H54 (cell line): ENCODE measurements at regions not wholly inside any gene's neighbourhood (a gene's known extent, or its start where the extent isn't known, plus 50 kb on each side); places are given as distances from the start of the nearest gene placed in this dataset.

Experiments used
- DNase-seq: peaks from one replicate; pipeline ENCODE4 v3.0.0; 2011; ENCODE audit warnings: low spot score, mixed read lengths; ENCODE audit not compliant: insufficient read length
- FAIRE-seq: peaks from 3 replicates; lab custom pipeline; 2011; peaks lifted over from hg19 to GRCh38; lab: Jason Lieb, UNC
- POLR2A ChIP-seq: IDR thresholded peaks from 2 replicates; pipeline ENCODE4 v1.6.1; 2011; ENCODE audit warnings: low read depth, mild to moderate bottlenecking, low read length

DNA sequence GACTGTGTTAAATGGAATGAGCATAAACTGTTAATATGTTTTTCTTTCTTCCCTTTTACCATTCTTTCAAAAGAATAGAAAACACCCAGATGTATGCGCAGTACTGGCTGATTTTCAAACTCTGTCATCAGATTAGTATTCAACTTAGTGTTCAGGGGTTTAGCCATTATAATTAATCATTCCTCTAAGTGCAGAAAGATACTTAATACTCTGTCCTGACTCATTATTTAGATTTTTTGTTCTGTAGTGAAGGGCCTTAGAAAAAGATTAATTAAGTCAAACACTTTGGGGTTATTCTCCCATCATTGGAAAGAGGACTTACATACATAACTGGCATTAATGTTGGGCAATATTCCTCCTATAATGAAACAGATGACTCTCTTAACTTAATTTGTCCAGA is 1316.7 kb upstream of the SLC10A2 start:
- peak; percentile 30 for FAIRE-seq
- TF ChIP-seq POLR2A = no peak

DNA sequence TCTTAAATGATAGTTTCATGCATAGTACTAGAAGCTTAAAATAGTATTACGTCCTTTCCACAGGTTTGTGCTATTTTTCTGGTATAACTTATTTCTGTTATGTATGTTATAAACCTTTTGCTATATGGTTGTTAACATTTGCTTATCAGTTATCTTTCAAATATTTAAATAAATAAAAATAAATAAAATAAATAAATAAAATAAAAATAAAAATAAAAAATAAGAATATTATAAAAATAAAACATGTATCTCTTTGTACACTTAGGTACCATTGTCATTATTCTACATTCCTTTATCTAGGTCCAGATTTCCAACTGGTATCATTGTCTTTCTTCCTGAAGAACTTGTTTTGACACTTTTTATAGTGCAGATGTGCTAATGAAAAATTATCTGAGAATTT is 1310.4 kb upstream of the SLC10A2 start:
- TF ChIP-seq POLR2A = no peak
- DNase-seq = no peak
- no peak for FAIRE-seq

More for the DNA sequence above, 1316.7 kb upstream of the SLC10A2 start:
- no peak for DNase-seq

DNA sequence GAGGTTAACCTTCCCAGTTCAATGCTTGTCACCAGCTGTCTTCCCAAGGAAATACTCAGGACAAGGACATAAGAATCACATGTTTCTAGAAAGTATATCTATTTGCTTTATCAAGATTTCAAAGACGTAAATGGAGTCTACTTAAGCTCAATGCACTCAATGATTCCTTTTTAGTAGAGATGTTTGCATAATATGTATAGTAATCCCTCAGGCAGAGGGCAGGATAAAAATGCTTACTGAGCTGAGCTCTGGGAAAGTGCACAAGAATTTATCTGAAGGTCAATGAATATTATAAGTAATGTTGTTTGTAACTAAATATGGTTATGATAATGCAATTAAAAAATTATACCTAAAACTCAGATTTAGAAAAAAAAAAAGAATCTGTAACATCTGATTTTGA is 1309.4 kb upstream of the SLC10A2 start:
- no peak for FAIRE-seq
- no peak for TF ChIP-seq POLR2A

DNA sequence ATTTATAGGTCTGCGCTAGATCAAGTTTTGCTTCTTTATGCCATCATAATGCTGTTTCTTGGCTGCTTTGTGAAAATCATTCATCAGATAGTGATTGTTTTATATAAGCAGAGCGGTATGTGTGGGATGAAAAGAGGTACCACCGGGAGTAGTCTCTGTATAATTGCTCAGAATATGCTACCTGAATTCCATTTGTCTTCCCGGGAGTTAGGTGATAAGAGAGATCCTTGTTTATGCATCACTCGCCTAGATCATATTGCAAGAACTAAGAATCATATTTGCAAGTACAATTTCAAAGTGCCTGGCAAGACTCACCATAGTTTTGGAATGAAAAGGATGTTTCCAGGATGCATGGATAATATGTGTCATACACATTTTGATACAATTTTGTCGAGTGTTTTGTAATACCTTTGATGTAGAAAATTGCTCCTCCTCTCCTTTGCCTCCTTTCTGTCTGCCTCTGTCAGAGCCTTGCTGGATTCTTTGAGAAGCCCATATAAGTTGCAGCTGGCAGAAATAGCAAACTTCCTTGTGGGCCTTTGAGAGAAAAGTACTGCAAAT is 1306.0 kb upstream of the SLC10A2 start:
- DNase-seq = no peak
- FAIRE-seq = peak; percentile 6
- TF ChIP-seq POLR2A = no peak

More for the DNA sequence above, 1309.4 kb upstream of the SLC10A2 start:
- DNase-seq = no peak

DNA sequence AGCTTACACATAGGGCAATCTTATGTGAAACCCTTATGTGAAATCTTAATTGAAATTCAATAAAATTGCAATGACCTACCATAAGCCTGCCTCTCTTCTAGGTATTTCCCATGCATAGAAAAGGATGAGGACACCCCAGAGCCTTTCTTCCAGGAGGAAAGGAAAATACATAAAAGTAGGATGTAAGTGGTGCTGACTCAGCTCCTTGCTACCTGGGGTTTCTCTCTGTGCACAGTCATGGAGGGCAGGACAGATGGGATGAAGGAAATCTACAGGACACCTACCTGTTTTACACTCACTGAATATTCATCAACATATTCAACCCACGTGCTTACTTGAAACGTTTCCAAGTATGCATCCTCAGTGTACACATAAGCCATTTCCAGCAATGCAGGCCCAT is 1299.2 kb upstream of the SLC10A2 start:
- FAIRE-seq (no peak), DNase-seq (no peak)
- TF ChIP-seq POLR2A = no peak

DNA sequence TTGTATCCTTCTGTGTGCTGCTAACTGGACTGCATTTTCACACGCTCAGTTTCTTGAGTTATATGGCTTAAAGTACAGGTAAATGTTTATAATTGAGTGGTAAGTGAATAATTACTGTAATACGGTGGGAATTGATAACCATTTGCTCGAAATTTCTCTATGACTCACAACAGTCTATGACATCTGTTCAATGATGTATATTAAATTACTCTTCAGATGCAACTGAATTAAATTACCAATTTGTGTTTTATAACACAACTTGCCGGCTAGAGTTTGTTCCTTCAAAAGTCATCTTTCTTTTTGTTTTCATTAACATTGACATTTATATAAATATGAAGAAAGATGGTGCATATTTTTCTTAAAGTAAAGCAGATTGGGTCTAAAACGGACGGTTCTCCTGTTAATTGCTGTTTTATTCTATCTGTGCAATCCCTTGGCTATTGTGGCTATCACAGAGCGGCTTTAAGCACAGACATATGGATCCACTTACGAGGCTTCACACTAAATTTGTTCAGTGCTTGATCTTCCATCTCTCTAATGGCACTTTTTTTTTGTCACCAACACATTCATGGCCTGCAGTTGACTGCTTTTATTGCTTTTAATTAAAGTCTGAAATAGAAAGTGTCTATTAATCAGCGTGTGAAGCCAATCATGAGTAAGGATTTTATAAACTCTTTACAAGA is 1291.6 kb upstream of the SLC10A2 start:
- FAIRE-seq (no peak), DNase-seq (no peak)
- no peak for TF ChIP-seq POLR2A

DNA sequence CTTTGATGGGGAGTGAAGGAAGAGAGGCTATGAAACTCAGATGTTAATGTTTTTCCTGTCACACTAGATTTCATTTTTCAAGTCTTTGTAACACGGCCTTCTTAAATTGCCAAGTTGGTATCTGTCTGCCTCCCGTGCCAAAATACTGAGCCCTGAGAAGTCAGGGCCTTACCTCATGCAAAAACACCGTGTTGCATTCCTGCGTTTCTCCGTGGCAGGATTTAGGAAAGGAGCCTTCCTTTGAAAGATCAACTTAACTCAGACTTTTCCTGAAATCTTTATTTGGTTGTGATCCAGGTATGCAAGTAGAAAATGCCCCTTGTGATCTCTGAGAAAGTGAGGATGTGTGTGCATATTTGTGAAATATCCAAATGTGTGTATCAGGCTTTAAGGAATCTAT is 1291.0 kb upstream of the SLC10A2 start:
- DNase-seq (no peak), FAIRE-seq (no peak)
- TF ChIP-seq POLR2A = no peak

DNA sequence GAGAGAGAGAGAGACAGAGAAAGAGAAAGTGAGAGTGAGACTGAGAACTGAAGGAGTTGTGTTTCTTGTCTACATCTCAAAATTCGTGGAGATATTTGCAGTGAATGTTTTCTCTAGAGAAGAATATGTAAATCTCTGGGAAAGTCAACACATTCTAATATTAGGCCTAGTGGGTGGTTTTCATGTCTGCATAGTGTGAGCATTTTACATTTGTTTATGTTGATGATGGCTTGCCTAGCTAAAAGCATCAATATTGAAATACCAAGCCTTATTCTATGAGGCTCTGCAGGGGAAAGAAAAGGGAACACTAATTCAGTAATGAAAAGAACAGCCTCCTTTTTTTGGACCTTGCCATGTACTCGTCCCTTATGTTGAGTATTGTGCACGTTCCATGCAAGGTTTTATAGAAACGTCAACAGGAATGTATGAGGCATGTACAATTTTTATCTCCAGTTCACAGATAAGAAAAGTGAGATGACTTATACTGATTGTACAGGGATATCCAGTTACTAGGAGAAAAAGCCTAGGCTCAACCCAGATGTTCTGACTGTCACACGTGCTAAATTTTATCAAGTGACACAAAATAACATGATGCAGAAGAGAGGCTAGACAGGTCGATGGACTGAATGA is 1288.9 kb upstream of the SLC10A2 start:
- DNase-seq = no peak
- no peak for TF ChIP-seq POLR2A
- FAIRE-seq = peak; percentile 55

DNA sequence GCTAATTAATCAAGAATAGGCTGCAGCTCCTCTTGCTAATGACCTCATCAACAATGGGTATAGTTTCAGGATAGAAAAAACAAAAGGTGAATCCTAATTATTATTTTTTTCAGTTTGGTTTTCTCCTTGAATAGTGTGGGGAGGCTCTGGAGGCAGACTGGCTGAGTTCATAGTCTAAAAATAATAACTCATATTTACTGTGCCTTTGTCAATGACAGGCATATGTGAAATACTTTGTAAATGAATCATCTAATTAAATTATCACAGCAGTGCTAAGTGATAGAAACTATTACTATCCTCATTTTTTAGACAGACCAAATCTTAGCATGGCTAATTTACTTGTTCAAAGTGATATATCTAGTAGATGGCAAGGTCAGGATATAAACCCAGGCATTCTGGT is 1261.0 kb upstream of the SLC10A2 start:
- no peak for FAIRE-seq
- TF ChIP-seq POLR2A = no peak
- DNase-seq = no peak

DNA sequence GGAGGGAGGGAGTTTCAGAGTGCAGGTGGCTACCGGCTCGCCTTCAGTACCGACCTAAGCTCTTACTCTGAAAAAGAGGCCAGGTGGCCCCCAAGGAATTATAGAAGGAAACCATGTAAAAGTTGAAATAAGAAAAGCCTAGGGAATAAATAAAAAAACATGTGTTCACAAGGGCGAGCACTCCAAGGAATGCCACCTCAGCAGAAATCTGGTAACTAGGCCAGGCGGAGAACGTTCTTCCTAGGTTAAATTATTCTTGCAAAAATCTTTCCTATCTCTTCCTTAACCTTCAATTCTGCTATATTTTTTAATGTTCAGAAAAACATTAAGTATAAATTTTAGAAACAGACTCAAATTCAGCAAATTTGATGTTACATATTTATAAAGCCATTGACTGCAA is 1260.3 kb upstream of the SLC10A2 start:
- FAIRE-seq (no peak), DNase-seq (no peak)
- TF ChIP-seq POLR2A = no peak

DNA sequence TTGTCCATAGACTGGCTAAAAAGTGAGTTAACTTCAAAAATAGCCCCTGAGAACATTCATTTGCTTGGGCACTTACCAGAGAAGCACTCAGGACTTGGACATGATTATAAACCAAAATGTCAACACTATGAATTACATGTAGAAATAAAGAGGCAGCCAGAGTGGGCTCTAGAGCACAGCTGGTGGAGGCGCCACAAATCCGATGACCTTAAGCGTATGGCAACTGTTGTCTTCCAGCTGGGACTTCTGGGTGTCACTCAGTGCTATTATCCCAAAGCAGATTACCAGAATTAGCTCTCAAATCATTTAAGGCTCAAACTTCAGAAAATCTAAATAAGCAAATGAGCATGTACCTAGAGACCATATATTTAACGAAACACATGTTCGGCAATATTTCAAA is 1255.5 kb upstream of the SLC10A2 start:
- FAIRE-seq (no peak), DNase-seq (no peak)
- no peak for TF ChIP-seq POLR2A

DNA sequence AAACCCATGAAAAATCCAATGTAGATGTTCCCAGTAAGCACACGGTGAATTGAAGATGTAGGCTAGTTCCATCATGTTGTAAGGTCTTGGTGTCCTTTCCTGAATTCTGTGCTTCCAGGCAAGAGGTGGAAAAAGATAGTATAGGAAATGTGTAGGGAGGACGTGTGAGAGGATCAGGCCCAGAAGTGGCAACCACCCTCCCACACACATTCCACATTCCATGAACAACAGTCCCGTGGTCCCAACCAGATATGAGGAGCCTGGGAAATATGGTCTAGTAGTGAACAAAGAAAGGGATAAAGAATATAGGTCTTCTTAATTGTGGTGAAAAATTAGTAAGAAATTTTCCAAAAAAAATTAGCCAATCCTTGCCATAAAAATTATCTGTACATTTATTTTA is 1254.2 kb upstream of the SLC10A2 start:
- DNase-seq (no peak), FAIRE-seq (no peak)
- TF ChIP-seq POLR2A = no peak

DNA sequence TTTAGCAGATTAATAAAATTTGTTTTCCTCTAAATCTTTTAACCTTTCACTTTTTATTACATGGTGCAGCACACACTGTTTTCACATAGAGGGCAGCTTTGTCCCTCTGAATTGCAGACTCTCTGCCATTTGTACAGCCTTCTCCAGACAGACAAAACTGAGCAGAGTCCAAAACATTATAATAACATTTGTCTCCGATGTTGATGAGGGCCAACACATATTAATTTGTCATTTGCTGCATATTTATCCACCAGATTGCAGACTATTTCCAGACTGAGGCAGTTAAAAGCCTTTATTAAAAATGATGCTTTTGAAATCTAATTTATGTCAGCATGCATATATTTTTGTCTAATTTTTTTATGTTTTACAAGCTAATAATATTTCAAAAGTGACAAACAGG is 1251.9 kb upstream of the SLC10A2 start:
- FAIRE-seq (peak; percentile 50), DNase-seq (no peak)
- TF ChIP-seq POLR2A = no peak

DNA sequence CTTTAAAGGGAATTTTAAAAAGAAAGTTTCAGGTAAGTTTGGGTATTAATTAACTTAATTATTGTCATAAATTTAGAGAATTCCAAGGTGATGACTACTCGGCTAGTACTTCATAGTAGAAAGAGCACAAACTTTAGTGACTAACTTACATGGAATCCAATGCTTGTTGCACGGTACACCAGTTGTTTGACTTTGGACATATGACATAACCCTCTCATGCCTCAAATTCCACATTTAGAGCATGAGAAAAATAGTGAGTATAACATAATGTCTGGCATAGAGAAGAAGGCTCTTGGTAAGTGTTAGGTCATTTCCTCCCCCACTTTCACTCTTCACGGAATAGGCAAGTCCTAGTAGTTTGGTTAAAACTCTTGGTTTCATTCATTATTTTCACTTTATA is 1249.4 kb upstream of the SLC10A2 start:
- FAIRE-seq (peak; percentile 100), DNase-seq (peak; percentile 27)
- TF ChIP-seq POLR2A = no peak
